ENCODE measurements at regions not wholly inside any gene's neighbourhood (a gene's known extent, or its start where the extent isn't known, plus 50 kb on each side); places are given as distances from the start of the nearest gene placed in this dataset.

DNA sequence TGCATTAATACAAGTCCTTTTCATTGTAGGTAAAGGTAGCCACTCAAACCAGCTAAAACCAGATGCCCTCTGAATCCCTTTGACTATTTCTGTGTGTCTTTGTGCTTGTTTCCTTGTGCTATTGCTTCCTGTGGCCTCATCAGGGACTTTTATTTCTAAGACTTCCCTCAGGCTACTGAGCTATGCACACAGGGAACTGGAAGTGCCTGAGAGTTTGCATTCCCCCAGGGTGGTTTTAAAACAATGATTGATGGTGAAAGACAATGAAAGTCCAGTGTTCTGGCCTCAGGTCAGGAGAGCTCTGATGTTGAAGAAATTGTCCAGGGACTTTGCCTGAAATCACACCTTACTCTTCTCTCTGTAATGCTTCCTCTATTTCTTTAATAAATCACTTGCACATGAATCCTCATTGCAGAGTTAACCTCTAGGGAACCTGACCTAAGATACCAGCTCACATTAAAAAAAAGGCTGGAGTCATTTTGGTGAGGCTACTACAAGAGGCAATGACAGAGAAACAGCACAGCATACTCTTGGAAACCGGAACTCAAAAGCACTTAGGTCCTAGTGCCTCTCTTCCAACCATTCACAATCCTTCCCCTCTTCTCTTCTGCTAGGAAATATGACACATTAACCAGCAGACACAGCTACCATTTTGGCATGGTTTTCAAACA, 158.1 kb upstream of the NREP start:
- WGBS, 2 donors: 72 to 79% methylated on average over 1 of the region's 1 CpG

GRCh38 chr5:111902436-111902835, 145.4 kb upstream of the NREP start:
- TF ChIP-seq, protein P1, sequence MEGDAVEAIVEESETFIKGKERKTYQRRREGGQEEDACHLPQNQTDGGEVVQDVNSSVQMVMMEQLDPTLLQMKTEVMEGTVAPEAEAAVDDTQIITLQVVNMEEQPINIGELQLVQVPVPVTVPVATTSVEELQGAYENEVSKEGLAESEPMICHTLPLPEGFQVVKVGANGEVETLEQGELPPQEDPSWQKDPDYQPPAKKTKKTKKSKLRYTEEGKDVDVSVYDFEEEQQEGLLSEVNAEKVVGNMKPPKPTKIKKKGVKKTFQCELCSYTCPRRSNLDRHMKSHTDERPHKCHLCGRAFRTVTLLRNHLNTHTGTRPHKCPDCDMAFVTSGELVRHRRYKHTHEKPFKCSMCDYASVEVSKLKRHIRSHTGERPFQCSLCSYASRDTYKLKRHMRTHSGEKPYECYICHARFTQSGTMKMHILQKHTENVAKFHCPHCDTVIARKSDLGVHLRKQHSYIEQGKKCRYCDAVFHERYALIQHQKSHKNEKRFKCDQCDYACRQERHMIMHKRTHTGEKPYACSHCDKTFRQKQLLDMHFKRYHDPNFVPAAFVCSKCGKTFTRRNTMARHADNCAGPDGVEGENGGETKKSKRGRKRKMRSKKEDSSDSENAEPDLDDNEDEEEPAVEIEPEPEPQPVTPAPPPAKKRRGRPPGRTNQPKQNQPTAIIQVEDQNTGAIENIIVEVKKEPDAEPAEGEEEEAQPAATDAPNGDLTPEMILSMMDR (IDR thresholded peaks at IDR 0.05): no peak
- intact Hi-C loops (cut with DNase I): no loop called here
- Histone ChIP-seq H3K4me1 (no peaks in the 10 kb centered on the region), H3K4me3 (no peak overlapping the region), H3K36me3 (no peaks in the 10 kb centered on the region), H3K9me3 (peaks cover 0 to 29% (median 3%) of the 10 kb centered on the region in 11 donors), H3K27me3 (no peaks in the 10 kb centered on the region), H3K27ac (no peak overlapping the region)
- WGBS, 2 donors: 41 to 57% methylated on average over 5 of the region's 5 CpGs
- DNase-seq (no peak), ATAC-seq (no peak)

More for the DNA sequence above, 158.1 kb upstream of the NREP start:
- H3K9me3 ChIP-seq: peaks cover 0 to 25% (median 0%) of the 10 kb centered on the region in 11 donors
- intact Hi-C loops (cut with DNase I): no loop called here
- no peak overlapping the region for H3K4me3 ChIP-seq
- peak in 6 of 8 donors; percentile 33 to 71 (median 42) for ATAC-seq
- no peaks in the 10 kb centered on the region for H3K27me3 ChIP-seq
- H3K27ac ChIP-seq: no peak overlapping the region
- no peaks in the 10 kb centered on the region for H3K4me1 ChIP-seq
- H3K36me3 ChIP-seq: no peaks in the 10 kb centered on the region
- TF ChIP-seq, protein P1 (IDR thresholded peaks at IDR 0.05): no peak
- no peak for DNase-seq

DNA sequence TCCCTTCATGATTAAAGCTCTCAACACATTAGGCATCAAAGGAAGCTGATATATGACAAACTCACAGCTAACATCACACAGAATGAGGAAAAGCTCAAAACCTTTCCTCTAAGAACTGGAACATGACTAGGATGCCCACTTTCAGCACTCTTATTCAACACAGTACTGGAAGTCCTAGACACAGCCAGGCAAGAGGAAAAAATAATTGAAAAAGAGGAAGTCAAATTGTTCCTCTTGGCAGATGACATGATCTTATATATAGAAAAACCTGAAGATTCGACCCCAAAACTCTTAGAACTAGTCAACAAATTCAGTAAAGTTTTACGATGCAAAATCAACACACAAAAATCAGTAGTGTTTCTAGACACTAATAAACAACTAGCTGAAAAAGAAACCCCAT, 144.3 kb upstream of the NREP start:
- no peak for DNase-seq
- ATAC-seq: no peak
- Histone ChIP-seq H3K9me3 (peaks cover 0 to 29% (median 3%) of the 10 kb centered on the region in 11 donors), H3K27me3 (no peaks in the 10 kb centered on the region), H3K4me1 (no peaks in the 10 kb centered on the region), H3K27ac (no peak overlapping the region), H3K36me3 (no peaks in the 10 kb centered on the region), H3K4me3 (no peak overlapping the region)
- TF ChIP-seq, protein P1 (IDR thresholded peaks at IDR 0.05): no peak
- intact Hi-C loops (cut with DNase I): no loop called here
- 45 to 46% methylated on average over 2 of the region's 2 CpGs for WGBS, 2 donors

- Histone ChIP-seq H3K9me3 (peaks cover 0 to 29% (median 0%) of the 10 kb centered on the region in 11 donors), H3K4me1 (peaks cover 0 to 11% (median 8%) of the 10 kb centered on the region in 9 donors), H3K27me3 (no peaks in the 10 kb centered on the region), H3K36me3 (no peaks in the 10 kb centered on the region), H3K4me3 (no peak overlapping the region), H3K27ac (peak overlapping the region in 3 of 10 donors; percentile 4 to 34 (median 32))
- no peak for DNase-seq
- 35 to 44% methylated on average over 1 of the region's 1 CpG for WGBS, 2 donors
- TF ChIP-seq, protein P1 (IDR thresholded peaks at IDR 0.05): no peak
- peak in 2 of 8 donors; percentile 4 to 37 for ATAC-seq
- intact Hi-C loops (cut with DNase I): no loop called here
These were observed 136.0 kb upstream of the NREP start for GRCh38 chr5:111892949-111893348.

All from heart right ventricle (tissue), 16 donors.